ENCODE measurements at regions not wholly inside any gene's neighbourhood (a gene's known extent, or its start where the extent isn't known, plus 50 kb on each side); places are given as distances from the start of the nearest gene placed in this dataset.
"Not testable (repeated sequence)": the region's sequence is repeated elsewhere in the genome, so short reads cannot be mapped to it uniquely, and the experiment has no call there.

- DNase-seq (ENCODE audit: insufficient read length, low spot score) (no peak), FAIRE-seq (no peak)
Measured at GRCh38 chr4:29908276-29908675, 811.9 kb upstream of the PCDH7 start.

GRCh38 chr4:29927895-29928294 is 792.3 kb upstream of the PCDH7 start:
- no peak for DNase-seq (ENCODE audit: insufficient read length, low spot score)
- FAIRE-seq = no peak

- DNase-seq (ENCODE audit: insufficient read length, low spot score) (no peak), FAIRE-seq (no peak)
Measured at GRCh38 chr4:29948451-29948850, 771.7 kb upstream of the PCDH7 start.

- FAIRE-seq (no peak), DNase-seq (ENCODE audit: insufficient read length, low spot score) (no peak)
Measured at GRCh38 chr4:29948858-29949257, 771.3 kb upstream of the PCDH7 start.

DNA sequence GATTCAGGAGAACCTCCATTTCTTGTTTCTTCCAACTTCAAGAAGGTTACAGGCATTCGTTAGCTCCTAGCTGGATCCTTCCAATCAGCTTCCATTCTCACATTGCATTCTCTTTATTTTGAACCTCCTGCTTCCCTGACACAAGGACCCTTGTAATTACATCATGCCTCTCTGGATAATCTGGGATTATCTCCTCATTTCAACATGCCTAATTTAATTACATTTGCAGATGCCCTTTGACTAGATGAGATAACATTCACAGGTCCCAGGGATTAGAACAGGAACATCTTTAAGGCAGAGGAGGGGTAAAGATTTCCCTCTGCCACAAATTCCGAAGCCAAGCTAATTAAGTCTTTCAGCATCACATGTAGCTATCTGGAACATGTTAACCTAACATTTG is 753.8 kb upstream of the PCDH7 start:
- FAIRE-seq = no peak
- DNase-seq (ENCODE audit: insufficient read length, low spot score) = no peak

GRCh38 chr4:29970626-29971025 is 749.5 kb upstream of the PCDH7 start:
- FAIRE-seq (no peak), DNase-seq (ENCODE audit: insufficient read length, low spot score) (no peak)

DNA sequence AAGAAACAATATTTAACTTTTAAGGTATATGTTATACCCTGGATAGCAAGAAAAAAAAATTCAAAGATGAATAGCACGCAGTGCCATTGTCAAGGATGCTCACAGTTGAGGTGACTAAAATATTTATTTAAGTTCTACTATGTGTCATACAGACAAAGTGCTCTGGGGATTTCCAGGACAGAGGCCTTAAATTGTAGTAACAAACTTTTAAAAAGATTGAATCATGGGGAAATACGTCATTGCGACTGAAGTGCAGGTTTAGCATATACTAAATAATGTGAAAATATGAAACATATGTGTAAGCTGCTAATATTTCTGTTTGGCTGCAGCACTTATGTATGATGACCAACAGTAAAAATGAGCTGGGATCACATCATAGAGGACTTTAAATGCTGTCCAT is 748.0 kb upstream of the PCDH7 start:
- FAIRE-seq (no peak), DNase-seq (ENCODE audit: insufficient read length, low spot score) (no peak)

GRCh38 chr4:29983890-29984289 is 736.3 kb upstream of the PCDH7 start:
- DNase-seq (ENCODE audit: insufficient read length, low spot score) (no peak), FAIRE-seq (no peak)

DNA sequence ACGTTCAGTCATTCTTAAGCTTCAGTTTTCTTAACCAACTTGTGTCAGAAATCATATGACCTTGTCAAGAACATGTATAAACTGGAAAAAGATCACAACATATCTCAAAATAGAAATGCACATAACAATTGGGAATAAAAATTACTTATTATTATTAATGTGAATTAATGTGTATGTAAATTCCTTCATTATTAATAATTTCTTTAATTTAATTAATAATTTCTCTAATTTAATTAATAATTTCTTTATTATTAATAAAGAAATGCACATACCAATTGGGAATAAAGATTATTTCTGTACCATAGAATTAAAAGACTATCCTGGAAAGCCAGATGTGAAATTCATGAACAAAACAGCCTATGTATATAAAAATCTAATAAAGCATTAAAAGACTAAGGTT is 718.5 kb upstream of the PCDH7 start:
- no peak for DNase-seq (ENCODE audit: insufficient read length, low spot score)
- no peak for FAIRE-seq

- FAIRE-seq (no peak), DNase-seq (ENCODE audit: insufficient read length, low spot score) (no peak)
Measured at GRCh38 chr4:30002341-30002740, 717.8 kb upstream of the PCDH7 start.

- no peak for FAIRE-seq
- DNase-seq (ENCODE audit: insufficient read length, low spot score) = no peak
Measured at GRCh38 chr4:30005995-30006394, 714.2 kb upstream of the PCDH7 start.

GRCh38 chr4:30024526-30024925 is 695.6 kb upstream of the PCDH7 start:
- FAIRE-seq (no peak), DNase-seq (ENCODE audit: insufficient read length, low spot score) (no peak)

DNA sequence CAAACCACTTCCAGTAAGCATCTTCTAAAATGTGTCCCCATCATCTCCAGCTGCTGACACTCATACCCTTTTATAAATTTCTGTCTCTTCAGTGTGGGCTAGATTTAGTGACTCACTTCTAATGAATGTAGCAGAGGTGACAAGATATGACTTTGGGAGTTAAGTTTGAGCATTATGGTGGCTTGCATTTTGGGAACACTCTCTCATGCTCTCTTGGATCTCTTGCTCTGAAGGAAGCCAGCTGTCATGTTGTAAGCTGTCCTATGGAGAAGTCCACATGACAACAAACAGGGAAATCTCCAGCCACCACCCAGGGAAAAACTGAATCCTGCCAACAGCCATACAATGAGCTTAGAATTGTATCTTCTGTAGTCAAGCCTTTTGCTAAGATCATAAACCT is 691.3 kb upstream of the PCDH7 start:
- FAIRE-seq (no peak), DNase-seq (ENCODE audit: insufficient read length, low spot score) (no peak)

- DNase-seq (ENCODE audit: insufficient read length, low spot score) = no peak
Measured at GRCh38 chr4:30056016-30056766, 664.0 kb upstream of the PCDH7 start.

GRCh38 chr4:30068234-30068633 is 651.9 kb upstream of the PCDH7 start:
- no peak for DNase-seq (ENCODE audit: insufficient read length, low spot score)
- no peak for FAIRE-seq

More at GRCh38 chr4:30056016-30056766, 664.0 kb upstream of the PCDH7 start:
- FAIRE-seq = no peak

- DNase-seq (ENCODE audit: insufficient read length, low spot score) = no peak
- no peak for FAIRE-seq
Measured at GRCh38 chr4:30073011-30073710, 647.0 kb upstream of the PCDH7 start.

- FAIRE-seq; DNase-seq (ENCODE audit: insufficient read length, low spot score): not testable (repeated sequence)
Measured at GRCh38 chr4:30092420-30093128, 627.6 kb upstream of the PCDH7 start.

DNA sequence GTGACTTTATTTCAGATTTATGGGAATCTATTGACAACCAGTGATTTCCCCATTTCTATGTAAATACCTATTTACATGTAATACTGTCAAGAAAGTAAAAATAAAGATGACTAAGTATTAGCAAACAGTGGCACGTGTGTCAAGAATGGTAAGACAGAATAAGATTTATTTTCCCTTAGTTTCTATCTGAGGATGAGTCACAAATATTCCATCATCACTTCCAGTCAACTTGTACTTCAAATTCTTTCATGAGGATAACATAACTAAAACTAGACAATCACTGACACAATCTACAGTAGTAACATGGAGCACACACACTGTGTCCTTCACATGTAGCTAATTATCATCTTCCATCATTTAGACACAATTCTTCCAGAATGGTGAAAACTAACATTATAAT is 625.3 kb upstream of the PCDH7 start:
- no peak for DNase-seq (ENCODE audit: insufficient read length, low spot score)
- FAIRE-seq = no peak

GRCh38 chr4:30103455-30103854 is 616.7 kb upstream of the PCDH7 start:
- DNase-seq (ENCODE audit: insufficient read length, low spot score) (no peak), FAIRE-seq (no peak)

- no peak for DNase-seq (ENCODE audit: insufficient read length, low spot score)
- FAIRE-seq = no peak
Measured at GRCh38 chr4:30116401-30116800, 603.8 kb upstream of the PCDH7 start.

DNA sequence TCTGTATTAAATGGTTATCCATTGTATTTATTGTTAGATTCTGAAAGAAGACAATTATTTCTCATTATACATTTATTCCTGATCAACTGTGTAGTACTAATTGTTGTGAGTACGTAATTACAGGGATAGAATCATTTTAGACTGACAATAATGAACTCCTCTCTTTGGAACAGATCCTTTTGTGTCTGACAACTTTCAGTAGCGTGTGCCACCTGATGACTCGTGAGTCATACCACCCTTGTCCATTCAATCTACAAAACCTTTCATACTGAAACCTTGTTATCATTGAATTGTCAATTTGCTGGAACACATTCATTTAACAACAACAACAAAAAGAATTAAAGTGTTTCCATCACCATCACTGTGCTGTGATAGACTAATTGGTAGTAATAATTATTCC is 602.7 kb upstream of the PCDH7 start:
- FAIRE-seq = no peak

DNA sequence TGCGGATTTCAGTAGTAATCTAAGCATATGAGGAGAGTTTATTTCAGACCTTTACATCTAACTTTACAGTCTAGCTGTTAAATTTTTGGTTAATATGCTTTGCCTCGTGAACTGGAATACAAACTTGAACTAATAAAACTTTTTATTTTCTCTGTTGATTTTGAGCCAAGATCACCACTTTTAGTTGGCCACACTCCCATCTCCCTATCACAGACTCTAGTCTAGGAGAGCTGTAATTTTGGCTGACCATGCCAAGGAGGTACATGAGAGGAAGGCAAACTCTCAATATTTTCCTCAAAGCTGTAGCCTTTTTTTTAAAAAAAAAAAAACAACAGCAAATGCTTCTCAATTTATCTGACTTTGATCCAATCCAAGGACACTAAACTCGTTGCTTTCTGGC is 597.5 kb upstream of the PCDH7 start:
- DNase-seq (ENCODE audit: insufficient read length, low spot score) = no peak
- no peak for FAIRE-seq

More for the DNA sequence above, 602.7 kb upstream of the PCDH7 start:
- no peak for DNase-seq (ENCODE audit: insufficient read length, low spot score)

Data from GM19239 (cell line).